ENCODE measurements at regions not wholly inside any gene's neighbourhood (a gene's known extent, or its start where the extent isn't known, plus 50 kb on each side); places are given as distances from the start of the nearest gene placed in this dataset.

- intact Hi-C loops (cut with micrococcal nuclease; ENCODE audit: unreplicated experiment) (loop anchor here (5.0 to 10.0 kb wide), 4 partner anchors 262 to 1484 kb away; no protein-coding TSS in a partner anchor), in situ Hi-C loops (cut with HindIII; ENCODE audit: low pct_unique_long_range_greater_than_20kb, low sequenced_read_pairs) (no loop called here)
- ATAC-seq (no peak), DNase-seq (ENCODE audit: low read depth, low spot score) (no peak)
- Histone ChIP-seq H3K4me1 (ENCODE audit: control insufficient read depth, insufficient read depth, low read length) (no peaks in the 10 kb centered on the region), H3K27ac (ENCODE audit: low read length) (no peak overlapping the region), H3K36me3 (ENCODE audit: control insufficient read depth, insufficient read depth, low read length) (no peaks in the 10 kb centered on the region), H3K4me3 (ENCODE audit: low read depth in 2 of 2, low read length in 2 of 2) (no peak overlapping the region), H3K27me3 (ENCODE audit: control insufficient read depth, insufficient read depth, low read length) (no peaks in the 10 kb centered on the region), H3K9me3 (ENCODE audit: control insufficient read depth, insufficient read depth, low read depth, low read length) (no peaks in the 10 kb centered on the region)
- BruUV-seq (replicated peaks), result no TSS peak
- peak; percentile 11; the same call in 1 of the 2 replicates for TF ChIP-seq CTCF (IDR thresholded peaks at IDR 0.05)
- no peak for TF ChIP-seq REST (IDR thresholded peaks at IDR 0.05; ENCODE audit: insufficient read depth in 1 of 2, low read depth in 2 of 2, low read length in 1 of 2)
- CTCF ChIA-PET, result interaction anchor here (0.6 kb wide), 1 partner anchor 637 kb away, joined by 4 read pairs; no protein-coding TSS in a partner anchor
- POLR2A ChIA-PET, result no interaction called here
Measured at GRCh38 chr21:28336314-28336713, 656.4 kb downstream of the LTN1 start.

GRCh38 chr21:28334407-28334806, 658.3 kb downstream of the LTN1 start:
- Histone ChIP-seq H3K4me3 (ENCODE audit: low read depth in 2 of 2, low read length in 2 of 2) (no peak overlapping the region), H3K27me3 (ENCODE audit: control insufficient read depth, insufficient read depth, low read length) (no peaks in the 10 kb centered on the region), H3K4me1 (ENCODE audit: control insufficient read depth, insufficient read depth, low read length) (no peaks in the 10 kb centered on the region), H3K27ac (ENCODE audit: low read length) (no peak overlapping the region), H3K9me3 (ENCODE audit: control insufficient read depth, insufficient read depth, low read depth, low read length) (no peaks in the 10 kb centered on the region), H3K36me3 (ENCODE audit: control insufficient read depth, insufficient read depth, low read length) (no peaks in the 10 kb centered on the region)
- DNase-seq (ENCODE audit: low read depth, low spot score) (no peak), ATAC-seq (no peak)
- TF ChIP-seq POLR2AphosphoS5 (IDR thresholded peaks at IDR 0.05; ENCODE audit: low read depth, low read length) (no peak), CTCF (IDR thresholded peaks at IDR 0.05) (no peak), TCF7L2 (IDR thresholded peaks at IDR 0.05; ENCODE audit: low read depth, low read length) (no peak), SIN3A (IDR thresholded peaks at IDR 0.05; ENCODE audit: borderline replicate concordance, insufficient read depth, low read depth, low read length) (no peak), REST (IDR thresholded peaks at IDR 0.05; ENCODE audit: insufficient read depth in 1 of 2, low read depth in 2 of 2, low read length in 1 of 2) (no peak)
- intact Hi-C loops (cut with micrococcal nuclease; ENCODE audit: unreplicated experiment), result loop anchor here (10.0 kb wide), 2 partner anchors 260 to 410 kb away; no protein-coding TSS in a partner anchor
- POLR2A ChIA-PET, result no interaction called here
- CTCF ChIA-PET, result no interaction called here
- in situ Hi-C loops (cut with HindIII; ENCODE audit: low pct_unique_long_range_greater_than_20kb, low sequenced_read_pairs), result no loop called here
- no TSS peak for BruUV-seq (replicated peaks)
